Keratinocyte (primary cell): ENCODE measurements at regions not wholly inside any gene's neighbourhood (a gene's known extent, or its start where the extent isn't known, plus 50 kb on each side); places are given as distances from the start of the nearest gene placed in this dataset.

ENCODE experiments used
- DNase-seq: peaks from one replicate; pipeline ENCODE4 v3.0.0-alpha.2; 2011; ENCODE audit warnings: low read depth, missing footprints, low spot score
- FAIRE-seq: peaks from 2 replicates; lab custom pipeline; 2011; peaks lifted over from hg19 to GRCh38; lab: Jason Lieb, UNC
- H2AFZ ChIP-seq: 2 replicates; pipeline ENCODE4 v1.6.0; 2012; ENCODE audit warnings: low read length, control low read depth, inconsistent platforms; ENCODE audit not compliant: control insufficient read depth
- H3K27ac ChIP-seq: 2 replicates; pipeline ENCODE4 v1.5.1; 2011; ENCODE audit warnings: low read length; ENCODE audit not compliant: control insufficient read depth, insufficient read depth
- H3K27me3 ChIP-seq: 3 replicates; pipeline ENCODE4 v1.6.0; 2011; ENCODE audit warnings: low read length; ENCODE audit not compliant: control insufficient read depth, insufficient read depth; ENCODE audit errors: extremely low read depth
- H3K36me3 ChIP-seq, 2 experiments: 2 replicates in 1 of 2; 3 replicates in 1 of 2; pipeline ENCODE4 v1.5.1; 2011; ENCODE audit warnings: low read length in 2 of 2, mild to moderate bottlenecking in 1 of 2; ENCODE audit not compliant: control insufficient read depth in 2 of 2, insufficient read depth in 2 of 2; ENCODE audit errors: extremely low read depth in 1 of 2
- H3K4me1 ChIP-seq: 3 replicates; pipeline ENCODE4 v1.5.1; 2011; ENCODE audit warnings: low read length; ENCODE audit not compliant: control insufficient read depth, insufficient read depth; ENCODE audit errors: extremely low read depth
- H3K4me2 ChIP-seq: 3 replicates; pipeline ENCODE4 v1.6.0; 2011; ENCODE audit warnings: low read depth, low read length; ENCODE audit not compliant: control insufficient read depth, insufficient read depth; ENCODE audit errors: extremely low read depth
- H3K4me3 ChIP-seq, 3 experiments: fragments of 200-600 bp in 1 of 3; sonication (generic) in 1 of 3; 2 replicates in 2 of 3; 3 replicates in 1 of 3; pipeline ENCODE4 v1.5.1; 2011 to 2016; ENCODE audit warnings: low read length in 3 of 3, mild to moderate bottlenecking in 3 of 3, control low read depth in 2 of 3, inconsistent platforms in 1 of 3, low read depth in 1 of 3, mixed read lengths in 1 of 3, mixed run types in 1 of 3, moderate library complexity in 1 of 3; ENCODE audit not compliant: control insufficient read depth in 2 of 3, insufficient read depth in 2 of 3; ENCODE audit errors: extremely low read depth in 1 of 3
- H3K79me2 ChIP-seq: 2 replicates; pipeline ENCODE4 v1.6.0; 2012; ENCODE audit warnings: low read length; ENCODE audit not compliant: control insufficient read depth, insufficient read depth
- H3K9ac ChIP-seq: 3 replicates; pipeline ENCODE4 v1.6.0; 2011; ENCODE audit warnings: low read length; ENCODE audit not compliant: control insufficient read depth, insufficient read depth; ENCODE audit errors: extremely low read depth
- H3K9me1 ChIP-seq: 3 replicates; pipeline ENCODE4 v1.6.0; 2011; ENCODE audit warnings: low read length; ENCODE audit not compliant: control insufficient read depth, insufficient read depth; ENCODE audit errors: extremely low read depth
- H3K9me3 ChIP-seq: 2 replicates; pipeline ENCODE4 v1.5.1; 2012; ENCODE audit warnings: low read depth, low read length; ENCODE audit not compliant: control insufficient read depth
- H4K20me1 ChIP-seq: 3 replicates; pipeline ENCODE4 v1.6.0; 2011; ENCODE audit warnings: low read length; ENCODE audit not compliant: control insufficient read depth, insufficient read depth; ENCODE audit errors: extremely low read depth
- EZH2 ChIP-seq: IDR thresholded peaks from one replicate; pipeline ENCODE4 v1.6.1; 2012; ENCODE audit warnings: inconsistent platforms, mild to moderate bottlenecking, low read length, moderate library complexity
- dilution Hi-C: fragments of 300-500 bp; cut with MboI; formaldehyde crosslinking; loops from one replicate; pipeline ENCODE4 v1.7.0; 2020; ENCODE audit warnings: low sequenced_read_pairs; ENCODE audit not compliant: extremely low pct_ligation_motif_present
- TF ChIP-seq, protein P1 (sequence below), 3 experiments: IDR thresholded peaks in 1 of 3; conservative IDR thresholded peaks in 1 of 3; optimal IDR thresholded peaks in 1 of 3; 2 replicates in 2 of 3; 3 replicates in 1 of 3; pipeline versions ENCODE3 to v1.5.1; 2011; ENCODE audit warnings: low read length in 3 of 3, mild to moderate bottlenecking in 3 of 3, moderate library complexity in 2 of 3, control low read depth in 1 of 3, inconsistent platforms in 1 of 3; ENCODE audit not compliant: insufficient read depth in 2 of 3; ENCODE audit errors: extremely low read depth in 1 of 3

DNA sequence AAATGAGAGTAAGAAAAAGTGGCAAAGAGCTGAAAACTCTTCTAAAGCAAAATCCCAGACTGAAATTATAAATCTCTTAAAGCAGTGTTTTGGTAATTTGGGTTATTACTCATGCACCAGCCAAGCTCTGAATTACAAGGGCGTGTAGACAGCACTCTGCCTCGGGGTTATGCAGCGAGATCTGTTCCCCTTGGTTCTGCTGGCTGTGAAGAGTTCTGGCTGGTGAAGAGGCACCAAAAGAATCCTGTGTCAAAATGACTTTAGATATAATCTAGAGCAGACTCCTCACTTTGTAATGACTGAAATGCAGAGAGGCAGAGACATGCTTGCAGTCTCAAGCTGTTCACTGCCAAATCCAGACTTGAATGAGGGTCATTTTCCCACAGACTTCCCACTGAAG, 461.8 kb upstream of the CXADR start:
- Histone ChIP-seq H3K27ac (no peak overlapping the region), H3K4me2 (peak overlapping the region; percentile 9), H3K4me3 (no peak overlapping the region)

DNA sequence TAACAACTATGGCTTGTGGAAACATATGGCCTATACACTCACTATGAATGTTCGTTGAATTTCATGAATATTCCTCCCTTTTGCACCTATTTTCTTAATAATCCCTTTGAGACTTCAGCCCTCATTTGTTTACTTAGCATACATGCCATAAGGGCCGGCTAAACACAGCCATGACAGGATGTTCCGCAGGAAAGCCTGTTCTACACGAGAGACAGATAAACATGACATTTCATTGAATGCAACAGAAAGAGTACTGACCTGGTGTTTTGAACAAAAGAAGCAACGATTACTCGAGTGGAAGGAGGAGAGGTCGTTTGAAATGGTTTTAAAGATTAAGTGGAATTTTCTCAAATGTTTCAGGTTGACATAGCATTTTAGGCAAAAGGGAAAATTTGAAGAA, 459.5 kb upstream of the CXADR start:
- no peak overlapping the region for H3K9ac ChIP-seq
- no peaks in the 10 kb centered on the region for H3K9me1 ChIP-seq
- no peak overlapping the region for H3K27ac ChIP-seq
- TF ChIP-seq EZH2, result no peak
- TF ChIP-seq, protein P1, sequence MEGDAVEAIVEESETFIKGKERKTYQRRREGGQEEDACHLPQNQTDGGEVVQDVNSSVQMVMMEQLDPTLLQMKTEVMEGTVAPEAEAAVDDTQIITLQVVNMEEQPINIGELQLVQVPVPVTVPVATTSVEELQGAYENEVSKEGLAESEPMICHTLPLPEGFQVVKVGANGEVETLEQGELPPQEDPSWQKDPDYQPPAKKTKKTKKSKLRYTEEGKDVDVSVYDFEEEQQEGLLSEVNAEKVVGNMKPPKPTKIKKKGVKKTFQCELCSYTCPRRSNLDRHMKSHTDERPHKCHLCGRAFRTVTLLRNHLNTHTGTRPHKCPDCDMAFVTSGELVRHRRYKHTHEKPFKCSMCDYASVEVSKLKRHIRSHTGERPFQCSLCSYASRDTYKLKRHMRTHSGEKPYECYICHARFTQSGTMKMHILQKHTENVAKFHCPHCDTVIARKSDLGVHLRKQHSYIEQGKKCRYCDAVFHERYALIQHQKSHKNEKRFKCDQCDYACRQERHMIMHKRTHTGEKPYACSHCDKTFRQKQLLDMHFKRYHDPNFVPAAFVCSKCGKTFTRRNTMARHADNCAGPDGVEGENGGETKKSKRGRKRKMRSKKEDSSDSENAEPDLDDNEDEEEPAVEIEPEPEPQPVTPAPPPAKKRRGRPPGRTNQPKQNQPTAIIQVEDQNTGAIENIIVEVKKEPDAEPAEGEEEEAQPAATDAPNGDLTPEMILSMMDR (optimal IDR thresholded peaks at IDR 0.05 in 1 of 3, IDR thresholded peaks at IDR 0.05 in 1 of 3, conservative IDR thresholded peaks at IDR 0.05 in 1 of 3; ENCODE audit: extremely low read depth in 1 of 3, insufficient read depth in 2 of 3, low read length in 3 of 3), result no peak
- FAIRE-seq (no peak), DNase-seq (no peak)
- H3K9me3 ChIP-seq, result no peaks in the 10 kb centered on the region
- H3K36me3 ChIP-seq, result no peaks in the 10 kb centered on the region
- H4K20me1 ChIP-seq, result no peaks in the 10 kb centered on the region
- H3K4me1 ChIP-seq, result peaks cover 7% of the 10 kb centered on the region
- H3K27me3 ChIP-seq, result no peaks in the 10 kb centered on the region
- no peak overlapping the region for H3K4me3 ChIP-seq
- no peaks in the 10 kb centered on the region for H3K79me2 ChIP-seq
- H3K4me2 ChIP-seq, result no peak overlapping the region
- no peak overlapping the region for H2AFZ ChIP-seq
- dilution Hi-C loops, result no loop called here

More for the DNA sequence above, 461.8 kb upstream of the CXADR start:
- Histone ChIP-seq H4K20me1 (no peaks in the 10 kb centered on the region), H3K9me1 (no peaks in the 10 kb centered on the region), H3K9ac (no peak overlapping the region), H3K9me3 (no peaks in the 10 kb centered on the region), H3K79me2 (no peaks in the 10 kb centered on the region), H3K27me3 (no peaks in the 10 kb centered on the region), H3K4me1 (peaks cover 7% of the 10 kb centered on the region), H3K36me3 (no peaks in the 10 kb centered on the region), H2AFZ (peak overlapping the region; percentile 22)
- dilution Hi-C loops, result no loop called here
- no peak for FAIRE-seq
- DNase-seq, result peak; percentile 5
- TF ChIP-seq, protein P1 (optimal IDR thresholded peaks at IDR 0.05 in 1 of 3, IDR thresholded peaks at IDR 0.05 in 1 of 3, conservative IDR thresholded peaks at IDR 0.05 in 1 of 3; ENCODE audit: extremely low read depth in 1 of 3, insufficient read depth in 2 of 3, low read length in 3 of 3), result no peak
- no peak for TF ChIP-seq EZH2
